Activated naive CD4-positive, alpha-beta T cell treated with Interleukin-2 at 50 U/mL for 16 hours (primary cell): ENCODE measurements at regions not wholly inside any gene's neighbourhood (a gene's known extent, or its start where the extent isn't known, plus 50 kb on each side); places are given as distances from the start of the nearest gene placed in this dataset.

Experiments used
- DNase-seq: peaks from one replicate; pipeline ENCODE4 v3.0.0-alpha.2; 2020

- DNase-seq, result no peak
These were observed 280.1 kb downstream of the NPHP4 start for GRCh38 chr1:5711956-5712645.

GRCh38 chr1:5711079-5711478, 281.1 kb downstream of the NPHP4 start:
- DNase-seq, result no peak

DNA sequence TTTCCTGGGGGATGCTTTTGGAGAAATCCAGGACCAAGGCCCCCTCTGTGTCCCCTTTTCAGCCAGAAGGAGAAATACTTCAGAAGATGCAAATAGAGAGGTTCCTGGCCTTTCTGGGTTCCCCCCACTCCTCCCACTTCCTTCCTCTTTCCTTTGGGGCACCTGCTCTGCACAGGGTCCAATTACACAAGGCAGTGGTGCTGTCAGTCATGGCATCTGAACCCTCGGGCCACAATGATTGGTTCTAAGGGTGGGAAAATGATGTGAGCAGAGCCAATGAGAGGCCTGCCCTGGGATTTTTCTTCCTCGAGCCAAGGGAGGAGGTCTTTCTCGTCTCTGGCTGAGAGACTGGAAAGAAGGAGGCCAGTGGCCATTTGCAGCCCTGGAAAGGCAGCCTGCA, 282.2 kb downstream of the NPHP4 start:
- no peak for DNase-seq

DNA sequence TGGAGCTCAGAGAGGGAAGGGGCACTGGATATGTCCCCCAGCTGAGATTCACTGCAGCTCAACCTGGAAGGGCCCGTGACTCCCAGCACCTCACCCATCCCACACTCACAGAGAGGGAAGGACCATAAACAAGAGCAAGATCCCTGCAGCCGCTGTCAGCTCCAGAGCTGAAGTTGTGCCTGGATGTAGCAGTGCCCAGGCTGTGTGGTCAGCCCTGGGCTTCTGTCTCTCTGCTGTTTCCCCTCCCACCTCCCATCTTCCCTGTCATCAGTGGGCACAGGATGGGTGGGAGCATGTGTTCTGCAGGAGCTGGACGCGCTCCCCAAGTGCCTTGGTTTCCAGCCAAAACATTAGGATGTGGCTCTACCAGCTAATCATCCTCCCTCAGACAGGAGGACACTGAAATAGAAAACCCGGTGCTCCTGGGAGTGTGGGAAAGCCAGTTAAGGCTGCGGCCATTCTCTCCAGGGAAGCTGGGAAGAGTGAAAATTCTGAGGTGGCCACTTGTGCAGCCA, 282.7 kb downstream of the NPHP4 start:
- no peak for DNase-seq

GRCh38 chr1:5708346-5709245, 283.6 kb downstream of the NPHP4 start:
- DNase-seq, result no peak

DNA sequence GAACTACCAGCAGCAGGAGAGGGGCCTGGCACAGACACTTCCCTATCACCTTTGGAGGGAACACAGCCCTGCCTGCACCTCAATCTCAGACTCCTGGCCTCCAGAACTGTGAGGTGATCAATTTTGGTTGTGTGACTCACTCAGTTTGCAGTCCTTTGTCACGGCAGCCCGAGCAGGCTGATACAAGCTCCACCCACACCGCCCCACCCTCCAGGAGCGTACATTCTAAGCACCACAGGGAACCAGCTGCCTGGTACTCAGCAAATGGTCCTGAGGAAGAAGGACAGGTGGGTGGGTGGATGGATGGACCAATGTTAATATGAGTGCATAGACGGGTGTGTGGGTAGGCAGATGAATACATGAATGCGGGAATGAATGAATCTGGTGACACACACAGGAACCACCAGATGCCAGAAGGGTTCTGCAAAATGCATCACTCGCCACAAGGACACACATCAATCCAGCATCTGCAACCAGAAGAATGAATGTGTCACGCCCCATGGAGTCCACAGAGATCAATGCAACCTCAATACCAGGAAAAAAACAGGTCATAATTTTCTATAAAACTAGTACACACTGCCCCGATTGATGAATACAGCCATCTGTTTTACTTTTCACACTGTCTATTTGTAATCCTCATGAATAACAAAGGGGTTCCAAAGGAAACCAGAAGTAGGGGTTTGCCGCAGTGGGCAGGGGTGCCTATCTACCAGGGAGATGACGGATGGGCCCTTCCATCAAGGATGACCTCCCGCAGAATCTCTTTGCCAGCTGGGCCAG, 284.5 kb downstream of the NPHP4 start:
- DNase-seq, result no peak

DNA sequence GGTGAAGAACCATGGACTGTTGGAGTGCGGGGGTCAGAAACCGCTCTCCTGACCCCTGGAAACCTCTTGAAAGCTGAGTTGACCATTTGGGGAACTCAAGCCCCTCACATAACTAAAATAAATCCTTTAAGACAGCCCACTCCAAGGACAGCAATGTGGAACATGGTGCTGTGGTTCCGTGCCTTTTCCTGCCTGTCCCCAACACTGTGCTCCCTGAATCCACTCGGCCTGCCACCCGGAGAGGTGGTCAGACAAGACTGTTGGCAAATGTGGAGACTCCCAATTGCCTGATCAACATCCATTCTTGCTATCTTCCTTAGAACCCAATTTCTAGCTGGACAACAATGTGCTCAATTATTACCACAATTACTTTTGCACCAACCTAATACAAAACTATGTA, 286.0 kb downstream of the NPHP4 start:
- no peak for DNase-seq

- DNase-seq, result no peak
These were observed 286.5 kb downstream of the NPHP4 start for GRCh38 chr1:5705751-5706150.

GRCh38 chr1:5704561-5705514, 287.4 kb downstream of the NPHP4 start:
- DNase-seq, result no peak

DNA sequence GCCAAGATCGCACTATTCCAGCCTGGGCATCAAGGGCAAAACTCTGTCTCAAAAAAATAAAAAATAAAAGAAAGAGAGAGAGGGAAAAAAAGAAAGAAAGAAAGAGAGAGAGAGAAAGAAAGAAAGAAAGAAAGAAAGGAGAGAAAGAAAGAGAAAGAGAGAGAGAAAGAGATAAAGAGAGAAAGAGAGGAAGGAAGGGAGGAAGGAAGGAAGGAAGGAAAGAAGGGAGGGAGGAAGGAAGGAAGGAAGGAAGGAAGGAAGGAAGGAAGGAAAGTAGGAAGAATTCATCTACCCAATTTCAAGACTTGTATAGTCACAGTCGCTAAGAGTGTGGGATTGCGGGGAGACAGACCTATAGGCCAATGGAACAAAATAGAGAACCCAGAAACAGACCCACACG, 290.6 kb downstream of the NPHP4 start:
- no peak for DNase-seq

DNA sequence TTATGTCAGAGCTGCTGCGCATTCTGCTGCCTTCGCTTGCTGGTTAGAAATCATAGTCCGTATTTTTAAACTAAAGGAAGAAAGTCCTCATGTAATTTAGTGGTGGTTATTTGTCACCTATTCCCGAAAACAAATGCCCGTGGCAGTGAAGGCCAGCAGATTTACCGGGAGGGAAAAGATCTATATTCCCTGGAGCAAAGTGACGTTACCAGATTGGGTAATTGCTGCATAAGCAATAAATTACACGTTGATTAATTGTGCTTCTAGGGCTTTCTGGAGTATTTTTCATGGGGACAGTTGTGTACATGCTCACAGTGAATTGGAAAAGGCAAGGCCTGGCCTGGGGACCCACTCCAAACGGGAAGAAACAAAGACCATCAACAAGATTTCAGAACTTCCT, 298.7 kb downstream of the NPHP4 start:
- no peak for DNase-seq

GRCh38 chr1:5692664-5693063, 299.6 kb downstream of the NPHP4 start:
- no peak for DNase-seq

GRCh38 chr1:5691795-5692509, 300.3 kb downstream of the NPHP4 start:
- no peak for DNase-seq

GRCh38 chr1:5690898-5691297, 301.3 kb downstream of the NPHP4 start:
- DNase-seq, result no peak

DNA sequence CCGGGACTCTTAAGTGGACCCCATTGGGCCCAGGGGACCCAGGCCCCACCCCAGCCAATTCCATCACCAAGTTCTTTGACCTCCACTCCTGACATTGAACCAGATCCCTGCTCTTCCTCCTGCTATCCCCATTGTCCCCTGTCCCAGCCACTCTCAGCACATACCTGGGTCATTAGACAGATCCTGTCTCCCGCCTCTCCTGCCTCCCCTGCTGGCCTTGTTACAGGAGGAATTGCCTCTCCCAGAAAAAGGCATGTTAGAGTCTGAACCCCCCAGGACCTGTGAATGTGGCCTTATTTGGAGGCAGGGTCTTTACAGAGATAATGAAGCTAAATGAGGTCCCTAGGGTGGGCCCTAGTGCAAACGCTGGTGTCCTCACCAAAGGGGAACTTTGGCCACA, 301.9 kb downstream of the NPHP4 start:
- no peak for DNase-seq

GRCh38 chr1:5688081-5689077, 303.8 kb downstream of the NPHP4 start:
- DNase-seq, result no peak

GRCh38 chr1:5686925-5687706, 305.1 kb downstream of the NPHP4 start:
- DNase-seq, result no peak

GRCh38 chr1:5686195-5686594, 306.0 kb downstream of the NPHP4 start:
- no peak for DNase-seq

GRCh38 chr1:5685446-5686040, 306.7 kb downstream of the NPHP4 start:
- no peak for DNase-seq
